ENCODE measurements at regions not wholly inside any gene's neighbourhood (a gene's known extent, or its start where the extent isn't known, plus 50 kb on each side); places are given as distances from the start of the nearest gene placed in this dataset.

- DNase-seq (ENCODE audit: extremely low spot score) = no peak
- POLR2A ChIA-PET = interaction anchor here (1.0 kb wide), 1 partner anchor 264 kb away, joined by 4 read pairs; the partner anchor contains the start of gene FOXD2
- CTCF ChIA-PET = interaction anchor here (0.6 to 2.2 kb wide), 3 partner anchors 264 to 269 kb away, joined by 4 to 6 read pairs (median 5); partner anchors contain the start of gene FOXD2
- TF ChIP-seq SP1 (IDR thresholded peaks at IDR 0.05) (no peak), FOXK2 (IDR thresholded peaks at IDR 0.05) (no peak), LEF1 (IDR thresholded peaks at IDR 0.05; ENCODE audit: borderline replicate concordance) (no peak)
Measured at GRCh38 chr1:47701741-47702515, 264.1 kb downstream of the FOXD2 start.

- TF ChIP-seq LEF1 (IDR thresholded peaks at IDR 0.05; ENCODE audit: borderline replicate concordance) (no peak), HDGF (IDR thresholded peaks at IDR 0.05; ENCODE audit: borderline replicate concordance) (no peak), SUZ12 (IDR thresholded peaks at IDR 0.05) (no peak), FOXA1 (IDR thresholded peaks at IDR 0.05) (no peak), ZNF384 (IDR thresholded peaks at IDR 0.05) (no peak), NFRKB (IDR thresholded peaks at IDR 0.05) (no peak), ARNT (IDR thresholded peaks at IDR 0.05) (no peak), FOXK2 (IDR thresholded peaks at IDR 0.05) (no peak), TARDBP (IDR thresholded peaks at IDR 0.05) (no peak), BHLHE40 (IDR thresholded peaks at IDR 0.05; ENCODE audit: borderline replicate concordance) (no peak), CTBP1 (IDR thresholded peaks at IDR 0.05; ENCODE audit: borderline replicate concordance) (no peak), FOXM1 (IDR thresholded peaks at IDR 0.05; ENCODE audit: borderline replicate concordance) (no peak), L3MBTL2 (conservative IDR thresholded peaks at IDR 0.05) (no peak), ELF4 (IDR thresholded peaks at IDR 0.05) (no peak), SP1 (IDR thresholded peaks at IDR 0.05) (no peak)
- TF ChIP-seq, protein P1, sequence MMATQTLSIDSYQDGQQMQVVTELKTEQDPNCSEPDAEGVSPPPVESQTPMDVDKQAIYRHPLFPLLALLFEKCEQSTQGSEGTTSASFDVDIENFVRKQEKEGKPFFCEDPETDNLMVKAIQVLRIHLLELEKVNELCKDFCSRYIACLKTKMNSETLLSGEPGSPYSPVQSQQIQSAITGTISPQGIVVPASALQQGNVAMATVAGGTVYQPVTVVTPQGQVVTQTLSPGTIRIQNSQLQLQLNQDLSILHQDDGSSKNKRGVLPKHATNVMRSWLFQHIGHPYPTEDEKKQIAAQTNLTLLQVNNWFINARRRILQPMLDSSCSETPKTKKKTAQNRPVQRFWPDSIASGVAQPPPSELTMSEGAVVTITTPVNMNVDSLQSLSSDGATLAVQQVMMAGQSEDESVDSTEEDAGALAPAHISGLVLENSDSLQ (IDR thresholded peaks at IDR 0.05) = no peak
- DNase-seq (ENCODE audit: extremely low spot score) = no peak
- ChIA-PET CTCF (interaction anchor here (0.8 to 1.4 kb wide), 3 partner anchors 16 to 163 kb away, joined by 3 to 5 read pairs (median 4); no protein-coding TSS in a partner anchor), POLR2A (interaction anchor here (1.3 to 1.9 kb wide), 2 partner anchors 266 to 389 kb away, joined by 4 read pairs; partner anchors contain the start of genes FOXD2 and STIL)
Measured at GRCh38 chr1:47703156-47703825, 265.4 kb downstream of the FOXD2 start.

- TF ChIP-seq ARNT (IDR thresholded peaks at IDR 0.05) (no peak), TARDBP (IDR thresholded peaks at IDR 0.05) (no peak), SP1 (IDR thresholded peaks at IDR 0.05) (no peak), FOXA1 (IDR thresholded peaks at IDR 0.05) (no peak), SUZ12 (IDR thresholded peaks at IDR 0.05) (no peak), BHLHE40 (IDR thresholded peaks at IDR 0.05; ENCODE audit: borderline replicate concordance) (no peak), FOXK2 (IDR thresholded peaks at IDR 0.05) (no peak), CTBP1 (IDR thresholded peaks at IDR 0.05; ENCODE audit: borderline replicate concordance) (no peak), NFRKB (IDR thresholded peaks at IDR 0.05) (no peak), L3MBTL2 (conservative IDR thresholded peaks at IDR 0.05) (no peak), HDGF (IDR thresholded peaks at IDR 0.05; ENCODE audit: borderline replicate concordance) (no peak), LEF1 (IDR thresholded peaks at IDR 0.05; ENCODE audit: borderline replicate concordance) (no peak), ELF4 (IDR thresholded peaks at IDR 0.05) (no peak), ZNF384 (IDR thresholded peaks at IDR 0.05) (no peak), FOXM1 (IDR thresholded peaks at IDR 0.05; ENCODE audit: borderline replicate concordance) (no peak)
- TF ChIP-seq, protein P1 (IDR thresholded peaks at IDR 0.05) = no peak
- ChIA-PET CTCF (interaction anchor here (0.6 to 3.1 kb wide), 5 partner anchors 13 to 266 kb away, joined by 3 to 11 read pairs (median 4); partner anchors contain the start of gene FOXD2), POLR2A (interaction anchor here (1.3 to 1.9 kb wide), 2 partner anchors 267 to 390 kb away, joined by 4 read pairs; partner anchors contain the start of genes FOXD2 and STIL)
- DNase-seq (ENCODE audit: extremely low spot score) = no peak
Measured at GRCh38 chr1:47703981-47704596, 266.2 kb downstream of the FOXD2 start.

DNA sequence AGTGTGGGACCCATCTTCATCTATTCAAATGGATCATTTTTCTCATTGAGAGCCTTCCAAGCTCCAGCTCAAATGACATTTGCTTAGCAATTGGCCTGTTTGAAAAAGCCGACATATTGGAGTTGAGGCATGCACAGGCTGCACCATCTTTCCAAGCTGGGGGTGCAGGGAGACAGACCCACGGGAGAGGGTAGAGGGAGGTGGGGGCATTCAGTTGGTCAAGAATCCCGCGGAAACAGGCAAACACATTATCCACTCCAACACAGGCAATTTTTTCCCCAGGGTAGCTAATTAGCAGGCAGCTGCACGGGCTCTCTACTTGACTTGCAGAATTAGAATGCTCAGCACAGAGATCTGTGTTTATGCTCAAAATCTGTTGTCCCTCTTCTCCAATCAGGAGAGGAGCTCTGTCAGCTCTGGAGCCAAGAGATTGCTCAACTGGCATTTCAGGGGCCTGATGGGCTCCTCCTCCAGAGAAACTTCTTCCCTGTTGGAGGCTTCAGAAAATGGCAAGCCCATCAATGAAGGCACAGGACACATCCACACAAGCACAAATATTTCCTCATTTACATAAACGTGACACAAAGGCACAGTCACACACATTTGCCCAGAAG is 267.8 kb downstream of the FOXD2 start:
- CTCF ChIA-PET = interaction anchor here (0.7 to 3.1 kb wide), 7 partner anchors 21 to 273 kb away, joined by 3 to 11 read pairs (median 4); partner anchors contain the start of gene FOXD2
- TF ChIP-seq FOXM1 (IDR thresholded peaks at IDR 0.05; ENCODE audit: borderline replicate concordance) (no peak), CTBP1 (IDR thresholded peaks at IDR 0.05; ENCODE audit: borderline replicate concordance) (no peak), NFRKB (IDR thresholded peaks at IDR 0.05) (no peak), FOXA1 (IDR thresholded peaks at IDR 0.05) (no peak), TARDBP (IDR thresholded peaks at IDR 0.05) (no peak)
- POLR2A ChIA-PET = interaction anchor here (0.8 to 1.5 kb wide), 2 partner anchors 10 to 268 kb away, joined by 3 to 4 read pairs; partner anchors contain the start of gene FOXD2
- no peak for DNase-seq (ENCODE audit: extremely low spot score)

DNA sequence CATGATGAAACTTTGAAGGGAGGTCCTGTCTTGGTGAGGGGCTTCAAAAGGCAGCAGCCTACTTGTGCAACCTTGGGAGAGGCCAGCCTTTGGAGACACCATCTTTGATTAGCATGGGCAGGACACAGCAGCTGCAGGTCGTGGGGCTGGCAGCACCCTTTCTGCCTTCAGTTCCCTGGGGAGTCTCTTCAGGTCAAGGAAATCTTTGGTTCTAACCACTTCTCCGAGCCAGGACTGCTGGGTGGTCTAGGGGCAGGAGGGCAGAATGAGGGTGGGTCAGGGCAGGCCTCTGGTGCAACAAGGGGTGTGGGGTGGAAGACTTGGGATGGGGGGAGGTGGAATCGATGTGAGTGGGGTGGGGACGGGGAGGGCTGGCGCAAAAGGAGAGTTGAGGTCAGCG is 269.7 kb downstream of the FOXD2 start:
- CTCF ChIA-PET = no interaction called here
- no peak for DNase-seq (ENCODE audit: extremely low spot score)
- TF ChIP-seq FOXM1 (IDR thresholded peaks at IDR 0.05; ENCODE audit: borderline replicate concordance) (no peak), LEF1 (IDR thresholded peaks at IDR 0.05; ENCODE audit: borderline replicate concordance) (no peak), FOXA1 (IDR thresholded peaks at IDR 0.05) (no peak), TARDBP (IDR thresholded peaks at IDR 0.05) (no peak), SP1 (IDR thresholded peaks at IDR 0.05) (no peak), BHLHE40 (IDR thresholded peaks at IDR 0.05; ENCODE audit: borderline replicate concordance) (no peak), FOXK2 (IDR thresholded peaks at IDR 0.05) (no peak), NFRKB (IDR thresholded peaks at IDR 0.05) (no peak)
- POLR2A ChIA-PET = interaction anchor here (1.2 to 2.3 kb wide), 2 partner anchors 19 to 20 kb away, joined by 3 to 15 read pairs; no protein-coding TSS in a partner anchor

Data from HEK293T (cell line).